CD4-positive, alpha-beta T cell (primary cell): ENCODE measurements at regions not wholly inside any gene's neighbourhood (a gene's known extent, or its start where the extent isn't known, plus 50 kb on each side); places are given as distances from the start of the nearest gene placed in this dataset.

Source experiments
- ATAC-seq: fragments of 200-7000 bp; cut with Tn5 transposase; one replicate; pipeline ENCODE4 v1.10.0; 2022; ENCODE audit warnings: mild to moderate bottlenecking; ENCODE audit not compliant: poor library complexity
- CTCF ChIA-PET: fragments of 350-600 bp; sonication (Branson Sonifier 250); formaldehyde crosslinking; loops from one replicate; lab custom pipeline; 2021; ENCODE audit warnings: antibody characterized with exemption, inconsistent platforms; lab: Charles Lee
- POLR2A ChIA-PET: fragments of 350-600 bp; sonication (Branson Sonifier 250); formaldehyde crosslinking; loops from one replicate; lab custom pipeline; 2021; ENCODE audit warnings: antibody characterized with exemption, inconsistent platforms; lab: Charles Lee
- DNase-seq, 14 experiments: peaks; one replicate each; pipeline ENCODE4 v3.0.0-alpha.2; 2013 to 2020; ENCODE audit warnings: mixed read lengths in 2 of 14
- H3K27ac ChIP-seq, 2 donors: one replicate each; pipeline versions ENCODE4 v1.5.1 to v1.7.0; 2013; ENCODE audit warnings: low read length in 2 of 2, low read depth in 1 of 2, mild to moderate bottlenecking in 1 of 2
- H3K27me3 ChIP-seq, 2 experiments: 1 replicate in 1 of 2; 2 replicates in 1 of 2; pipeline versions ENCODE4 v1.6.1 to v1.7.0; 2013; ENCODE audit warnings: low read length in 2 of 2, control low read depth in 1 of 2, mild to moderate bottlenecking in 1 of 2, moderate library complexity in 1 of 2; ENCODE audit not compliant: insufficient read depth in 2 of 2, control insufficient read depth in 1 of 2
- H3K36me3 ChIP-seq: one replicate; pipeline ENCODE4 v1.6.1; 2013; ENCODE audit warnings: low read length, control low read depth; ENCODE audit not compliant: insufficient read depth
- H3K4me1 ChIP-seq: one replicate; pipeline ENCODE4 v1.6.1; 2013; ENCODE audit warnings: low read length, control low read depth; ENCODE audit not compliant: insufficient read depth
- H3K4me3 ChIP-seq: one replicate; pipeline ENCODE4 v1.5.1; 2013; ENCODE audit warnings: mild to moderate bottlenecking, low read length, moderate library complexity
- H3K9me3 ChIP-seq, 2 experiments: 1 replicate in 1 of 2; 2 replicates in 1 of 2; pipeline versions ENCODE4 v1.6.1 to v1.7.0; 2013; ENCODE audit warnings: low read length in 2 of 2, mild to moderate bottlenecking in 2 of 2, control low read depth in 1 of 2, moderate library complexity in 1 of 2; ENCODE audit not compliant: control insufficient read depth in 1 of 2, insufficient read depth in 1 of 2
- H3K27ac Mint-ChIP-seq: one replicate; pipeline ENCODE4 v1.8.0; 2020; ENCODE audit warnings: mixed read lengths
- H3K27me3 Mint-ChIP-seq: one replicate; pipeline ENCODE4 v1.8.0; 2021; ENCODE audit warnings: mixed read lengths
- H3K36me3 Mint-ChIP-seq: one replicate; pipeline ENCODE4 v1.8.0; 2021; ENCODE audit warnings: low read depth, mixed read lengths
- H3K4me1 Mint-ChIP-seq: one replicate; pipeline ENCODE4 v1.8.0; 2021; ENCODE audit warnings: low read depth, mixed read lengths
- H3K4me3 Mint-ChIP-seq: one replicate; pipeline ENCODE4 v1.8.0; 2020; ENCODE audit warnings: mild to moderate bottlenecking, mixed read lengths
- H3K9me3 Mint-ChIP-seq: one replicate; pipeline ENCODE4 v1.8.0; 2020; ENCODE audit warnings: mixed read lengths
- intact Hi-C, 2 experiments: fragments of 100-400 bp; cut with DNase I in 1 of 2; cut with micrococcal nuclease in 1 of 2; formaldehyde crosslinking; loops; one replicate each; pipeline versions ENCODE4 v1.15.1 to v1.9.0; 2023 to 2025; cut with DNase I, micrococcal nuclease
- TF ChIP-seq, protein P1 (sequence below): fragments of 200-600 bp; IDR thresholded peaks from one replicate; pipeline ENCODE4 v1.8.0; 2022; ENCODE audit warnings: antibody characterized with exemption, mild to moderate bottlenecking

DNA sequence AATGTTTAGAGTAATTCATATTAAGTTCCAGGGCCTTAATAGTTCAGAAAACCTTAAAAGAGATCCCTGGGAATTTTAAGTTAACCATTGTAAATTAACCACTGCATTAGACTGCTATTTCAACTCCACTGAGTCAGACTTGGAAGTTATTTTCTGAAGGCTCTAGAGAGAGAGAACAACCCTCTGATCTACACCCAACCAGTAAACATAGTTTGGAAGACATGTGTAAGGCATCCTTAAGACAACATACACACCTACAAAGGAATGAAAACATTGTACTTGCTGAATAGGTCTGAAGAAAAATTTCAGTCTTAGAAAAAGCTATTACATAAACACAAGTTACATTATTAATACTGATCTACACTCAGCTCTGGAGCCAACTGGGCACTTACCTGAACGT is 158.2 kb upstream of the FST start:
- Mint-ChIP-seq H3K27ac (no peak overlapping the region), H3K4me1 (no peaks in the 10 kb centered on the region)

DNA sequence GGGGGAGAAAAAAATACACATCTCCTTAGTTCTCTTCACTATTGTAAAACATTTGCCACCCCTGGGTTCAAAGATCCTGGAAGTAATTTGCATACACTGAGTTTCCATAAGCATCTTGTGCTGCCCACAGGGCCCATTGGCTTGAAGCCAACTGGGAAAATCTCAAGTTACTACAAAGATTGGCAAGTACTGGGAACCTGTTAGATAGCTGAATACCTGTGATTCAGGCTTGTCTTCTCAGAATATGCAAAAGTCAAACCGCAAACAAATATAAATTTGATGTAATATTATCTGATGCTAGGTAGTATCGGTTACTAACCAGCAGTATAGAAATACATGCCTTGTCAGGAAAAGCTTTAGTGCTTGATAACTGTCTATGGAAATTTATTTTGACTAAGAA is 156.9 kb upstream of the FST start:
- Histone ChIP-seq H3K27ac (no peak overlapping the region), H3K9me3 (no peaks in the 10 kb centered on the region), H3K4me3 (no peak overlapping the region), H3K4me1 (no peaks in the 10 kb centered on the region), H3K36me3 (no peaks in the 10 kb centered on the region), H3K27me3 (no peaks in the 10 kb centered on the region)
- H3K4me1 Mint-ChIP-seq, result no peaks in the 10 kb centered on the region
- no peaks in the 10 kb centered on the region for H3K36me3 Mint-ChIP-seq
- ChIA-PET POLR2A (no interaction called here), CTCF (interaction anchor here (0.5 kb wide), 1 partner anchor 163 kb away, joined by 3 read pairs; no protein-coding TSS in a partner anchor)
- no peak for ATAC-seq
- intact Hi-C loops, result no loop called here
- H3K27ac Mint-ChIP-seq, result no peak overlapping the region
- TF ChIP-seq, protein P1, sequence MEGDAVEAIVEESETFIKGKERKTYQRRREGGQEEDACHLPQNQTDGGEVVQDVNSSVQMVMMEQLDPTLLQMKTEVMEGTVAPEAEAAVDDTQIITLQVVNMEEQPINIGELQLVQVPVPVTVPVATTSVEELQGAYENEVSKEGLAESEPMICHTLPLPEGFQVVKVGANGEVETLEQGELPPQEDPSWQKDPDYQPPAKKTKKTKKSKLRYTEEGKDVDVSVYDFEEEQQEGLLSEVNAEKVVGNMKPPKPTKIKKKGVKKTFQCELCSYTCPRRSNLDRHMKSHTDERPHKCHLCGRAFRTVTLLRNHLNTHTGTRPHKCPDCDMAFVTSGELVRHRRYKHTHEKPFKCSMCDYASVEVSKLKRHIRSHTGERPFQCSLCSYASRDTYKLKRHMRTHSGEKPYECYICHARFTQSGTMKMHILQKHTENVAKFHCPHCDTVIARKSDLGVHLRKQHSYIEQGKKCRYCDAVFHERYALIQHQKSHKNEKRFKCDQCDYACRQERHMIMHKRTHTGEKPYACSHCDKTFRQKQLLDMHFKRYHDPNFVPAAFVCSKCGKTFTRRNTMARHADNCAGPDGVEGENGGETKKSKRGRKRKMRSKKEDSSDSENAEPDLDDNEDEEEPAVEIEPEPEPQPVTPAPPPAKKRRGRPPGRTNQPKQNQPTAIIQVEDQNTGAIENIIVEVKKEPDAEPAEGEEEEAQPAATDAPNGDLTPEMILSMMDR, result no peak
- no peak overlapping the region for H3K4me3 Mint-ChIP-seq
- DNase-seq, result no peak
- H3K27me3 Mint-ChIP-seq, result no peaks in the 10 kb centered on the region
- no peaks in the 10 kb centered on the region for H3K9me3 Mint-ChIP-seq

More for the DNA sequence above, 158.2 kb upstream of the FST start:
- ATAC-seq, result no peak
- Mint-ChIP-seq H3K9me3 (peaks cover 2% of the 10 kb centered on the region), H3K36me3 (no peaks in the 10 kb centered on the region), H3K27me3 (no peaks in the 10 kb centered on the region), H3K4me3 (no peak overlapping the region)
- CTCF ChIA-PET, result no interaction called here
- H3K4me3 ChIP-seq, result no peak overlapping the region
- H3K4me1 ChIP-seq, result no peaks in the 10 kb centered on the region
- no peaks in the 10 kb centered on the region for H3K36me3 ChIP-seq
- H3K27me3 ChIP-seq, result no peaks in the 10 kb centered on the region
- no peak overlapping the region for H3K27ac ChIP-seq
- POLR2A ChIA-PET, result no interaction called here
- intact Hi-C loops, result no loop called here
- no peak for DNase-seq
- H3K9me3 ChIP-seq, result no peaks in the 10 kb centered on the region
- TF ChIP-seq, protein P1, result no peak

DNA sequence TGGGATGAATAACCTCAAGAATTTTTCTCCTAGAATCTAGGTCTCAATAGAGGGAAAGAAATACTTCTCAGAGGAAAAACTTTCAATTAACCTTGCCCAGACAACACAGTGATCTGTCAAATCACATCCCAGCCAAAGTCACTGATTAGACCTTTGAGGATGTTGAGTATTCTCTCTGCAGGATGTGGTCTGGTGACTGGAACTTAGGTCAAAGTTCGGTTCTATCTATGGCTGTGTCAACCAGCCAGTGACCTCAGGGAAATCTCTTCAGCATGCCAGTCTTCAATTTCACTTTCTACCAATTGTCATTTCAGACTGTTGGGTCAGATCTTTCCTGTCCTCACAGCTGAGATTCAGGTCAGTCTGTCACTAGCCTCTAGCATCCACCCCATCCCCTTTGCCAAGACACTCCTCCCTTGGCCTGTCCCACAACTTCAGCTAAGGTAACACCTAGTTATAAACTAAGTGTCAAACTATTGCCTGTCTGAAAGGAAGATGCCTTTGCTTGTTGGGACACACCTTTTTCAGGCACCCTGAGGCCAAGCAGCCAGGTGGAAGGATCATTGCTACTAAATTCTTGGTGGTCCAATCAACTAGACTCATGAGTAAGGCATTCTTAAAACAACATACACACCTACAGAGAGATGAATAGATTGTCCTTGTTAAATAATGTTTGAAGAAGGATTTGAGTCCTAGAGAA is 156.3 kb upstream of the FST start:
- H3K27ac ChIP-seq, result no peak overlapping the region
- H3K4me1 Mint-ChIP-seq, result no peaks in the 10 kb centered on the region
- no peaks in the 10 kb centered on the region for H3K9me3 Mint-ChIP-seq
- no peak overlapping the region for H3K27ac Mint-ChIP-seq
- CTCF ChIA-PET, result no interaction called here
- H3K27me3 Mint-ChIP-seq, result no peaks in the 10 kb centered on the region
- no peak for ATAC-seq
- no peaks in the 10 kb centered on the region for H3K27me3 ChIP-seq
- no peak overlapping the region for H3K4me3 Mint-ChIP-seq
- TF ChIP-seq, protein P1, result no peak
- no peaks in the 10 kb centered on the region for H3K4me1 ChIP-seq
- intact Hi-C loops, result no loop called here
- no peaks in the 10 kb centered on the region for H3K9me3 ChIP-seq
- H3K4me3 ChIP-seq, result no peak overlapping the region
- POLR2A ChIA-PET, result no interaction called here
- H3K36me3 ChIP-seq, result no peaks in the 10 kb centered on the region
- H3K36me3 Mint-ChIP-seq, result no peaks in the 10 kb centered on the region
- no peak for DNase-seq
